Karpas-422 (cell line): ENCODE measurements at regions not wholly inside any gene's neighbourhood (a gene's known extent, or its start where the extent isn't known, plus 50 kb on each side); places are given as distances from the start of the nearest gene placed in this dataset.

Experiments
- DNase-seq: peaks from one replicate; pipeline ENCODE4 v3.0.0-alpha.2; 2015
- H2AFZ ChIP-seq: fragments of 200-600 bp; sonication (generic); 2 replicates; pipeline ENCODE4 v1.6.1; 2014; ENCODE audit warnings: antibody characterized with exemption, low read length, mixed read lengths
- H3K27ac ChIP-seq: fragments of 200-600 bp; sonication (generic); 2 replicates; pipeline ENCODE4 v1.5.1; 2014; ENCODE audit warnings: mild to moderate bottlenecking, low read length, moderate library complexity
- H3K27me3 ChIP-seq: fragments of 200-600 bp; sonication (generic); 2 replicates; pipeline ENCODE4 v1.6.1; 2014; ENCODE audit warnings: low read length, mixed read lengths
- H3K36me3 ChIP-seq: fragments of 200-600 bp; sonication (generic); 2 replicates; pipeline ENCODE4 v1.6.1; 2014; ENCODE audit warnings: low read length, mixed read lengths; ENCODE audit not compliant: insufficient read depth
- H3K4me1 ChIP-seq: fragments of 200-600 bp; sonication (generic); 2 replicates; pipeline ENCODE4 v1.6.1; 2014; ENCODE audit warnings: mild to moderate bottlenecking, low read length, mixed read lengths
- H3K4me2 ChIP-seq: fragments of 200-600 bp; sonication (generic); 2 replicates; pipeline ENCODE4 v1.6.1; 2014; ENCODE audit warnings: low read length, low read depth, mild to moderate bottlenecking; ENCODE audit not compliant: poor library complexity, severe bottlenecking
- H3K4me3 ChIP-seq: fragments of 200-600 bp; sonication (generic); 2 replicates; pipeline ENCODE4 v1.5.1; 2014; ENCODE audit warnings: mild to moderate bottlenecking, antibody characterized with exemption, low read length, mixed read lengths
- H3K79me2 ChIP-seq: fragments of 200-600 bp; sonication (generic); 2 replicates; pipeline ENCODE4 v1.6.1; 2014; ENCODE audit warnings: mild to moderate bottlenecking, low read length, mixed read lengths
- H3K9ac ChIP-seq: fragments of 200-600 bp; sonication (generic); 2 replicates; pipeline ENCODE4 v1.6.0; 2014; ENCODE audit warnings: low read length
- H3K9me2 ChIP-seq: fragments of 200-600 bp; sonication (generic), shearing (Covaris generic); replicated peaks from 2 replicates; pipeline ENCODE4 v1.6.0; 2014; ENCODE audit warnings: mild to moderate bottlenecking, low read length, moderate library complexity; ENCODE audit not compliant: insufficient read depth
- H3K9me3 ChIP-seq: fragments of 300-700, 200-600 bp; sonication (generic); 2 replicates; pipeline ENCODE4 v1.6.1; 2014; ENCODE audit warnings: low read length, mixed read lengths
- H4K20me1 ChIP-seq: fragments of 200-600 bp; sonication (generic); 2 replicates; pipeline ENCODE4 v1.6.1; 2014; ENCODE audit warnings: mild to moderate bottlenecking, antibody characterized with exemption, low read length, low read depth; ENCODE audit not compliant: insufficient read depth

DNA sequence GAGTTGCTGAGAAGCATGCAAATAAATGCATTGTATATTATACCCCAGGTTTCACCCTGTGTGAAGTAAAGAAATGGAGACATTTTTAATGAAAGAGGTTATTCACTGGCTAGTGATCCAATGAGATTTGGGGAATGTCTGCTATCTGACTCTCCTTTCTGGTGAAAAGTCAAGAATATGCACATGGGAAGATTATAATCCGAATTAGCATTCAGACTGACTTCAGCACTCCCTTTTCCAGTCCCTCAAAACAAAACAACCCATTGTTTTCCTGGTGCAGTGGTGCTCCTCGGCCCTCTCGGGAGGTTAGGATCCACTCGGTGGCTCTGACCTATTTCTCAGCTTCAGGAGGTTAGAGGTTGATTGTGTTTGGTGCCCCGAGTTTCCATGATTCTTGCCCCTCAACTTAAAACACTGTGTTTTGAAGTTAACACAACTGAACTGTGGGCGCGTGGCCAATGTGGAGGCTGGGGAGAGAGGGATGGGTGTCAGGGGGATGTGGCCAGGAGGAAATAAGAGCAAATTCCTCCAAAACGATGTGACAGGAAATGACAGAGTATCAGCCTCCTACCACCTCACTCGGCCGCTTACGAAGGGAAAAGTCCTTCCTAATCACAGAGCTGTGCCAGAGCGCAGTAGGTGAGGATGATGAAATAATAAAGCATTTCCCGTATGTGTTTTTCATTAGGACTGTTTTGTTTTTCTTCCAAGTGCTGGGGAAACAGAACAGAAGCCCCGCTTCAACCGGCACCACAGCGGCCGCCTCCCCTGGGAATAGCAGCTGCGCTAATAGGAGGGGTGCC, 440.1 kb downstream of the MTX2 start:
- peaks cover 3% of the 10 kb centered on the region; the same call in 1 of the 2 replicates for H3K9me2 ChIP-seq
- no peak overlapping the region for H3K4me2 ChIP-seq
- H4K20me1 ChIP-seq, result no peaks in the 10 kb centered on the region
- no peak overlapping the region for H3K27ac ChIP-seq
- H3K79me2 ChIP-seq, result no peaks in the 10 kb centered on the region
- H3K9me3 ChIP-seq, result no peaks in the 10 kb centered on the region; the same call in 1 of the 2 replicates
- H3K27me3 ChIP-seq, result no peaks in the 10 kb centered on the region
- peaks cover 12% of the 10 kb centered on the region for H3K4me1 ChIP-seq
- H3K9ac ChIP-seq, result no peak overlapping the region
- no peak overlapping the region for H2AFZ ChIP-seq
- no peak for DNase-seq
- H3K36me3 ChIP-seq, result no peaks in the 10 kb centered on the region
- H3K4me3 ChIP-seq, result no peak overlapping the region

DNA sequence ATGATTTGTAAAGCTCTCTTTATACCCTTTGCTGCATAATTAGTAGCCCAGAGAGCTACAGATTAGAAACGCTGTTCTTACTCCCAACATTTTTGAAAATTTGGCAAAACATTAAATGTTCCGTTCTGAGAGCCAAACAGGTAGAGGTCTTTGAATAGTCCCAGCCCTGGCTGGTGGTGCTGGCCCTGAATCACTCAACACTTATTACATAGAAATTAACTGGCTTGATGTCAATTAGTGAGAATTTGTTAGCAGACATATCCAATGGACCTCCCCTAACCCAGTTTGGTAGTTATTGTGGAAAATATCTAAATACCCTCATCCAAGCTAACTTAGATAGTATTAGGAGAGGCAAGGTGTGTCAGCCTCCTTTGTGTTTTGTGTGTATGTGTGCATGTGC, 440.7 kb downstream of the MTX2 start:
- H3K9ac ChIP-seq, result no peak overlapping the region
- peaks cover 3% of the 10 kb centered on the region; the same call in 1 of the 2 replicates for H3K9me2 ChIP-seq
- H2AFZ ChIP-seq, result no peak overlapping the region
- no peaks in the 10 kb centered on the region for H4K20me1 ChIP-seq
- no peak overlapping the region for H3K27ac ChIP-seq
- no peak overlapping the region for H3K4me2 ChIP-seq
- no peaks in the 10 kb centered on the region; the same call in 1 of the 2 replicates for H3K9me3 ChIP-seq
- H3K36me3 ChIP-seq, result no peaks in the 10 kb centered on the region
- no peak overlapping the region for H3K4me3 ChIP-seq
- DNase-seq, result no peak
- no peaks in the 10 kb centered on the region for H3K79me2 ChIP-seq
- H3K27me3 ChIP-seq, result no peaks in the 10 kb centered on the region
- H3K4me1 ChIP-seq, result peaks cover 17% of the 10 kb centered on the region

DNA sequence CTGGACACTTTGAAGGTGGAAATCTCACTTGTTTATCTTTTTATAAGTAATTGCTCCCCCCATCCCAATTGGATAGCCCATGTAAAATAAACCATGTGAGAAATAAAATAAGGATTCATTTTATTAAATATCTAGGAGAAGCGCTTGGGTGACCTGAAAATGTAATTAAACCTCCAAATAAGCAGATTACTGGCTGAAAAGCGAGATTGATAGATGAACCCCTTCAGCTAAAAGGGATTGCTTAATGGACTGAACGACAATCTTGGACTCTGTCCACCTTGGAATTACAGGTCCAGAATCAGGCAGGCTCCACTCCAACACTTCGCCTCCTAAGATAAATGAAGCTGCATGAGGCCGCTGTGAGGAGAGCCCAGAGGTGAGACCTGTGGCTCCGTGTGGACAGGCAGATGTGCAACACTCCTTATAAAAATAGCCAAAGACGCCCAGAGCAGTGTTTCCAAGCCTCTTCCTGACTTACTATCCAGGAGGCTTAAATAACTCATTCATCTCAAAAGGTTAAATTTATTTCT, 441.5 kb downstream of the MTX2 start:
- H3K9me2 ChIP-seq, result peaks cover 3% of the 10 kb centered on the region; the same call in 1 of the 2 replicates
- no peak overlapping the region for H3K4me3 ChIP-seq
- peaks cover 21% of the 10 kb centered on the region for H3K4me1 ChIP-seq
- no peak overlapping the region for H3K9ac ChIP-seq
- no peaks in the 10 kb centered on the region; the same call in 1 of the 2 replicates for H3K9me3 ChIP-seq
- H4K20me1 ChIP-seq, result no peaks in the 10 kb centered on the region
- no peak overlapping the region for H2AFZ ChIP-seq
- no peaks in the 10 kb centered on the region for H3K79me2 ChIP-seq
- no peaks in the 10 kb centered on the region for H3K27me3 ChIP-seq
- no peak overlapping the region for H3K27ac ChIP-seq
- H3K36me3 ChIP-seq, result no peaks in the 10 kb centered on the region
- DNase-seq, result no peak
- no peak overlapping the region for H3K4me2 ChIP-seq

DNA sequence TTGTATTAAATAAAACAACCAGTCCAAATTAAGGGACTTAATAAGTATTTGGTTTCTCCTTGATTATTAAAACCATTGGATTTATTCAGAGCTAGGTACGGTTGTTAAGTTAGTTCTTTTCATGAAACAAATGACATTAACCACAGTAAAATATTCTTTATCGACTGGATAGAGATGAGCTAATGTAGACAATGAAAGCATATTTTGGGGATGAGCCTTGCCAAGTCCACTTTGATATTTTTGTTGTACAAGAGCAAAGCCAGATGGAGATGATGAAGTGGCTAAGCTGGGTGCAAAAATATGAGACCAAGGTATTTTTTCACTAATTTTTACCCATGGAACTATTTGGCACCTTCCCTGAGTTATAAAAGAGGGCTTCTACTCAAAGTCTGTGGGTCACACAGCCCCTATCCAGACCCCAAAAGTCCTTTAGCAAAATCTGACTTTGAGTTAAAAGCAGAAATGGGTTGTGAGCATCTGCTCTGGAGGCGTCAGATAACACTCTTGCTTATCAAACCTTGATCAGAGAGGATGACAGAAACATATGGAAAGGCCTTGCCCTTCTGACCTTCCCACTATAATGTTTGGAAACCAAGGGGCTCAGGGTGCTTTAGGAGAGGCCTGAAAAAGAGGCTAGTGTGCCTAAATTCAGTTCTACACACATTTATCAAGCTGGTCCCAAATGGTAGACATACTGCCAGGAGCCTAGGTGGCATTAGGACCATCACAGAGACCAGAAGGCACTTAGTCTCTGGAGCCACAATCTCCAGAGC, 456.8 kb downstream of the MTX2 start:
- no peak for DNase-seq
- no peaks in the 10 kb centered on the region for H3K9me2 ChIP-seq

DNA sequence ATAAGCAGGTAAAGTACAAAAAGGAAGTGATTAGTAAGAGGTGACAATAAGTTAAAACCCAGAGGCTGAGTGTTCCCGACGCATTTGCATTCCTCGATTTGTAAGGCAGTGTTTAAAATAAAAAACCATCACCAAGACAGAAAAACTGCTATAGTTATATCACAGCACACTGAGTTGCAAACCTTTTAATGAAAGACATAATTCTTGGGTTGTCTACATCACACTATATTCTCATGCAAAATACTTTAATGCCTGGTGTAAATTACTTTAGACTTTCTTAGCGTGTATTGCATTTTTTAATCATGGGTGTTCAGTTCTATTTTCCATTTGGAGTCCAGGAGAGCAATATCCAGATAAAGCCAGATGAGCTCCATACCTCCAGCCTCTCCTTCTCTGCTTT, 458.5 kb downstream of the MTX2 start:
- no peak overlapping the region for H3K4me2 ChIP-seq

More for the DNA sequence above, 456.8 kb downstream of the MTX2 start:
- H3K4me2 ChIP-seq, result no peak overlapping the region
- no peaks in the 10 kb centered on the region; the same call in 1 of the 2 replicates for H3K36me3 ChIP-seq
- no peak overlapping the region for H3K9ac ChIP-seq
- 0 out of 2 replicates have a peak overlapping the region, but pooled peaks have one; percentile 43 for H2AFZ ChIP-seq
- H3K4me1 ChIP-seq, result peaks cover 12% of the 10 kb centered on the region
- no peak overlapping the region for H3K27ac ChIP-seq
- H3K79me2 ChIP-seq, result no peaks in the 10 kb centered on the region
- H3K4me3 ChIP-seq, result no peak overlapping the region
- H3K27me3 ChIP-seq, result no peaks in the 10 kb centered on the region
- H4K20me1 ChIP-seq, result no peaks in the 10 kb centered on the region
- no peaks in the 10 kb centered on the region for H3K9me3 ChIP-seq

DNA sequence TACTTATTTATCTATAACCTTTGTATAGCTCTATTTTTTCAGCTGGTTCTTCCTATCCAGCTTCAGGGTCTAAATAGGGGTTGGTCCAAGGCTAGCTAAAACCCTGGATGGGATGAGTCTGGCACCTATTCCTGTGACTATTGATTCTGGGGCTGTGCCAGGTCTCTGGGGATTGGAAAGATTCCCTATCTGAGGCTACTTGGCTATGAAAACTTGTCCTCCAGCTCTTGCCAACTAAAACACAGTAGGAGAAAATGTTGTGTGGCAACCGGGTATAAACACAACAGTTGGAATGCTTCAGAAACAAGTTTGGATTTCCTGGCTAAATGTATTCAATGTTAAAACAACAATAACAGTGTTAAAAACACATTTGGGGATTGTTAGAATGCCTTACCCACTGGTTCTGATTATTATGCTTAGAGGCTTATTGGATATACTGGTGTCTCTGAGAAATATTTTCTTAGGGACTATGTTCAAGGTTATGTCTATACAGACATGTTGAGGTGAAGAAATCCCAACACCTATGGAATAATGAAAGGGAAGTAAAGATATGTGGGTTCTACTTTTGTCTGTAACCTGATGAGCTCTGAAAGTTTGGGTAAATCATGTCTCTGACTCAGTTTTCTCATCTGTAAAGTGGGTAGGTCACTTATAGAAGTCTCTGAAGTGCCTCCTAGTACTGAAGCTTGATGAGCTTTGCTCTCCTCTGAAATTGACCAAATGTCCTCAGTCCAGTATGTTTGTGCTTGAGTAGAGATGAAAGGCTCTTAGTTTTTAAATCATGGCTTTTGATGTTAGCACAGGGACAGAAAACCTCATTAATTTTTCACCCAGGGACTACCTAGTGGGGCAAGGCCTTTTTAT, 460.7 kb downstream of the MTX2 start:
- H3K27me3 ChIP-seq, result no peaks in the 10 kb centered on the region
- no peaks in the 10 kb centered on the region for H3K9me3 ChIP-seq
- no peak overlapping the region for H3K4me2 ChIP-seq
- no peaks in the 10 kb centered on the region for H3K9me2 ChIP-seq
- H4K20me1 ChIP-seq, result no peaks in the 10 kb centered on the region
- no peaks in the 10 kb centered on the region for H3K79me2 ChIP-seq
- H3K9ac ChIP-seq, result no peak overlapping the region
- no peak for DNase-seq
- no peaks in the 10 kb centered on the region for H3K36me3 ChIP-seq
- H3K4me3 ChIP-seq, result no peak overlapping the region
- H2AFZ ChIP-seq, result no peak overlapping the region
- peaks cover 21% of the 10 kb centered on the region for H3K4me1 ChIP-seq
- no peak overlapping the region for H3K27ac ChIP-seq

More for the DNA sequence above, 458.5 kb downstream of the MTX2 start:
- H2AFZ ChIP-seq, result peak overlapping the region; percentile 51
- no peaks in the 10 kb centered on the region for H3K9me3 ChIP-seq
- H3K79me2 ChIP-seq, result no peaks in the 10 kb centered on the region
- no peak for DNase-seq
- peaks cover 15% of the 10 kb centered on the region for H3K4me1 ChIP-seq
- H3K27ac ChIP-seq, result no peak overlapping the region
- H3K9ac ChIP-seq, result no peak overlapping the region
- no peaks in the 10 kb centered on the region for H3K36me3 ChIP-seq
- no peaks in the 10 kb centered on the region for H3K27me3 ChIP-seq
- H3K9me2 ChIP-seq, result no peaks in the 10 kb centered on the region
- H3K4me3 ChIP-seq, result no peak overlapping the region
- no peaks in the 10 kb centered on the region for H4K20me1 ChIP-seq

DNA sequence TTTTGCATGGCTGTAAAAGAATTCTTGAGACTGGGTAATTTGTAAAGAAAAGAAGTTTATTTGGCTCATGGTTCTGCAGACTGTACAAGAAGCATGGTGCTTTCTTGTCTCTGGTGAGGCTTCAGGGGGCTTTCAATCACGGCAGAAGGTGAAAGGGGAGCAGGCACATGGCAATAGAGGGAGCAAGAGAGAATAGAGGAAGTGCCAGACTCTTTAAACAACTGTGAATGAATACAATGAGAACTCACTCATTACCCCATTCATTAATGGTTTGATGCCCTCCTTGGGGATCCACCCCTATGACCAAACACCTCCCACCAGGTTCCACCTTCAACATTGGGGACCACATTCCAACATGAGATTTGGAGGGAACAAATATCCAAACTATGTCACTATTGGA, 463.5 kb downstream of the MTX2 start:
- Histone ChIP-seq H3K9me3 (no peaks in the 10 kb centered on the region), H3K4me2 (no peak overlapping the region), H4K20me1 (no peaks in the 10 kb centered on the region), H3K79me2 (no peaks in the 10 kb centered on the region), H3K27ac (no peak overlapping the region), H3K4me1 (peaks cover 13% of the 10 kb centered on the region), H3K27me3 (no peaks in the 10 kb centered on the region), H3K9ac (no peak overlapping the region), H3K4me3 (no peak overlapping the region), H3K36me3 (no peaks in the 10 kb centered on the region), H2AFZ (peak overlapping the region; percentile 64), H3K9me2 (no peaks in the 10 kb centered on the region)
- DNase-seq, result no peak
